H9 (cell line): ENCODE measurements at regions not wholly inside any gene's neighbourhood (a gene's known extent, or its start where the extent isn't known, plus 50 kb on each side); places are given as distances from the start of the nearest gene placed in this dataset.

Experiments used
- DNase-seq: peaks from one replicate; pipeline ENCODE4 v3.0.0-alpha.2; 2017
- H2AFZ ChIP-seq: one replicate; pipeline ENCODE4 v1.6.1; 2013; ENCODE audit warnings: mild to moderate bottlenecking, low read length, control low read depth, moderate library complexity
- H2AK5ac ChIP-seq: 2 replicates; pipeline ENCODE4 v1.6.1; 2013; ENCODE audit warnings: low read length, control low read depth, mixed read lengths; ENCODE audit not compliant: insufficient read length
- H2BK120ac ChIP-seq: one replicate; pipeline ENCODE4 v1.6.1; 2013; ENCODE audit warnings: low read depth, mild to moderate bottlenecking, low read length, control low read depth, inconsistent platforms; ENCODE audit not compliant: poor library complexity, severe bottlenecking
- H2BK12ac ChIP-seq: 2 replicates; pipeline ENCODE4 v1.6.1; 2013; ENCODE audit warnings: low read length, control low read depth, mixed read lengths, low read depth; ENCODE audit not compliant: insufficient read length
- H2BK15ac ChIP-seq: 2 replicates; pipeline ENCODE4 v1.6.1; 2013; ENCODE audit warnings: low read depth, low read length, control low read depth
- H2BK20ac ChIP-seq: one replicate; pipeline ENCODE4 v1.6.1; 2013; ENCODE audit warnings: low read depth, mild to moderate bottlenecking, low read length, control low read depth, inconsistent platforms; ENCODE audit not compliant: poor library complexity, severe bottlenecking
- H2BK5ac ChIP-seq: 2 replicates; pipeline ENCODE4 v1.6.1; 2013; ENCODE audit warnings: low read length, control low read depth, mixed read lengths; ENCODE audit not compliant: insufficient read length
- H3K14ac ChIP-seq: 2 replicates; pipeline ENCODE4 v1.6.1; 2013; ENCODE audit warnings: low read length, control low read depth; ENCODE audit not compliant: insufficient read depth
- H3K18ac ChIP-seq: 2 replicates; pipeline ENCODE4 v1.6.1; 2013; ENCODE audit warnings: low read depth, mild to moderate bottlenecking, mixed read lengths, low read length, control low read depth; ENCODE audit not compliant: insufficient read length
- H3K23ac ChIP-seq: 2 replicates; pipeline ENCODE4 v1.6.1; 2013; ENCODE audit warnings: low read length, control low read depth, mixed read lengths, low read depth; ENCODE audit not compliant: insufficient read length
- H3K23me2 ChIP-seq: 2 replicates; pipeline ENCODE4 v1.6.1; 2013; ENCODE audit warnings: low read depth, mild to moderate bottlenecking, mixed read lengths, low read length, control low read depth; ENCODE audit not compliant: insufficient read length, poor library complexity, severe bottlenecking
- H3K27ac ChIP-seq: 2 replicates; pipeline ENCODE4 v1.5.1; 2013; ENCODE audit warnings: low read length, control low read depth, mixed read lengths, low read depth; ENCODE audit not compliant: insufficient read length
- H3K27me3 ChIP-seq: 2 replicates; pipeline ENCODE4 v1.6.1; 2013; ENCODE audit warnings: low read length, control low read depth, inconsistent platforms; ENCODE audit not compliant: insufficient read depth
- H3K4ac ChIP-seq: 2 replicates; pipeline ENCODE4 v1.6.1; 2013; ENCODE audit warnings: low read depth, mild to moderate bottlenecking, control low read depth, inconsistent platforms, low read length, moderate library complexity
- H3K4me1 ChIP-seq: 2 replicates; pipeline ENCODE4 v1.6.1; 2013; ENCODE audit warnings: low read length, control low read depth, inconsistent platforms; ENCODE audit not compliant: insufficient read depth
- H3K4me2 ChIP-seq: 2 replicates; pipeline ENCODE4 v1.6.1; 2013; ENCODE audit warnings: low read length, control low read depth, mixed read lengths; ENCODE audit not compliant: insufficient read length, insufficient read depth
- H3K56ac ChIP-seq: 2 replicates; pipeline ENCODE4 v1.6.1; 2013; ENCODE audit warnings: low read depth, mild to moderate bottlenecking, mixed read lengths, low read length, control low read depth; ENCODE audit not compliant: insufficient read length
- H3K79me1 ChIP-seq: 2 replicates; pipeline ENCODE4 v1.6.1; 2013; ENCODE audit warnings: low read depth, mild to moderate bottlenecking, moderate library complexity, low read length, control low read depth, inconsistent platforms; ENCODE audit not compliant: insufficient read depth, poor library complexity, severe bottlenecking
- H3K79me2 ChIP-seq: 2 replicates; pipeline ENCODE4 v1.6.1; 2013; ENCODE audit warnings: low read length, control low read depth, inconsistent platforms; ENCODE audit not compliant: insufficient read depth
- H3K9ac ChIP-seq: 2 replicates; pipeline ENCODE4 v1.6.1; 2013; ENCODE audit warnings: low read length, control low read depth, mixed read lengths; ENCODE audit not compliant: insufficient read length; ENCODE audit errors: extremely low read depth
- H3K9me3 ChIP-seq: one replicate; pipeline ENCODE4 v1.6.1; 2013; ENCODE audit warnings: low read depth, low read length, inconsistent platforms; ENCODE audit not compliant: control insufficient read depth
- H3T11ph ChIP-seq: one replicate; pipeline ENCODE4 v1.6.1; 2013; ENCODE audit warnings: mild to moderate bottlenecking, low read length, control low read depth, inconsistent platforms
- H4K20me1 ChIP-seq: one replicate; pipeline ENCODE4 v1.6.1; 2013; ENCODE audit not compliant: control insufficient read depth, insufficient read length, insufficient read depth
- H4K5ac ChIP-seq: 2 replicates; pipeline ENCODE4 v1.6.1; 2013; ENCODE audit warnings: low read depth, mild to moderate bottlenecking, mixed read lengths, low read length, control low read depth; ENCODE audit not compliant: insufficient read length
- H4K8ac ChIP-seq: replicated peaks from 2 replicates; pipeline ENCODE4 v1.6.1; 2013; ENCODE audit warnings: low read length, control low read depth, mixed read lengths, low read depth; ENCODE audit not compliant: insufficient read length
- H4K91ac ChIP-seq: 2 replicates; pipeline ENCODE4 v1.6.1; 2013; ENCODE audit warnings: low read depth, mild to moderate bottlenecking, moderate library complexity, mixed read lengths, low read length, control low read depth; ENCODE audit not compliant: insufficient read length
- H3K27ac Mint-ChIP-seq, 3 experiments: 2 replicates in 2 of 3; 3 replicates in 1 of 3; pipeline ENCODE4 v1.8.0; 2020 to 2021; ENCODE audit warnings: mixed read lengths in 3 of 3, mild to moderate bottlenecking in 1 of 3, moderate library complexity in 1 of 3
- H3K27me3 Mint-ChIP-seq: 2 replicates; pipeline ENCODE4 v1.8.0; 2021; ENCODE audit warnings: low read depth, mild to moderate bottlenecking, moderate library complexity, mixed read lengths
- H3K36me3 Mint-ChIP-seq, 3 experiments: 2 replicates in 2 of 3; 3 replicates in 1 of 3; pipeline ENCODE4 v1.8.0; 2020 to 2021; ENCODE audit warnings: low read depth in 3 of 3, mixed read lengths in 3 of 3; ENCODE audit not compliant: insufficient read depth in 1 of 3
- H3K4me1 Mint-ChIP-seq, 2 experiments: 2 replicates each; pipeline ENCODE4 v1.8.0; 2020; ENCODE audit warnings: mixed read lengths in 2 of 2
- H3K4me3 Mint-ChIP-seq, 2 experiments: 2 replicates in 1 of 2; 3 replicates in 1 of 2; pipeline ENCODE4 v1.8.0; 2020 to 2021; ENCODE audit warnings: mild to moderate bottlenecking in 2 of 2, mixed read lengths in 2 of 2, moderate library complexity in 1 of 2
- H3K9me3 Mint-ChIP-seq, 2 experiments: 2 replicates in 1 of 2; 3 replicates in 1 of 2; pipeline ENCODE4 v1.8.0; 2020; ENCODE audit warnings: mild to moderate bottlenecking in 2 of 2, mixed read lengths in 2 of 2, moderate library complexity in 1 of 2
- CTCF ChIP-seq: fragments of 200-600 bp; sonication (generic); conservative IDR thresholded peaks from 3 replicates; pipeline ENCODE4 v1.8.0; 2021; ENCODE audit warnings: antibody characterized with exemption, mild to moderate bottlenecking
- WGBS: extraction: QIAGEN DNeasy Blood & Tissue Kit; methylation state at CpG from one replicate; pipeline ENCODE4 v1.1.7; 2013; ENCODE audit warnings: missing lambda C conversion rate, low lambda C conversion rate, mixed read lengths; ENCODE audit not compliant: insufficient read length; ENCODE audit errors: extremely low coverage; 5-methylcytosine and 5-hydroxymethylcytosine counted together

DNA sequence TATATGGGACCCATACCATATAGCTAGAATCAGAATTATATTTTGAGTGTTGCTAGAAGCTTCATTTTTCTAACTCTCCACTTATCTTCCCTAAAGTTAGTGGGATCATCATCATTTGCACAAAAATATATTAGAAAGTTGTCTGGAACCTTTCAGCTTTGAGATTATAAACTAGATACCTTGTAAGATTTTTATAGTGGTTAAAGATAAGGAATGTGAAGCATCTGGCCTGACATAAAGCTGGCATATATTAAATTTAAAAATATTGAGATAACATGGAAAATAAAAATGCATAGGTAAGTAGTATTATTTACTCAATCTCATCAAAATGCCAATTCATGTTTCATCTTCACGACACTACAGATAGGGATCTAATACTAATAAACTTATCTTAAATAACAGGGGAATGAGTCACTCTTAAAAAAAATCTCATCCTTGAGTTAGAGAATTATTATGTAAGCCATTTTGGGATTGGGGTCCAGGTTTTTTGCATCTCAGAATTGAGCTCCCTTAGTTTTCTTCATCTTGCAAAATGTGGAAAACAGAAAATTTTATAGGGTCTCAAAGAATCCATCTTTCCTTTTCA, 318.5 kb downstream of the KCNC2 start:
- Histone ChIP-seq H3T11ph (no peak overlapping the region), H3K4me1 (no peaks in the 10 kb centered on the region), H3K79me2 (no peaks in the 10 kb centered on the region), H3K27me3 (no peaks in the 10 kb centered on the region), H3K9ac (no peak overlapping the region), H2BK12ac (no peak overlapping the region), H3K9me3 (no peaks in the 10 kb centered on the region), H4K91ac (no peak overlapping the region), H3K56ac (no peak overlapping the region), H4K5ac (no peak overlapping the region), H3K27ac (no peak overlapping the region), H3K4me2 (no peak overlapping the region), H2BK5ac (no peak overlapping the region), H3K4ac (no peak overlapping the region), H2AFZ (no peak overlapping the region), H2BK15ac (no peak overlapping the region), H3K14ac (no peak overlapping the region), H4K20me1 (no peaks in the 10 kb centered on the region), H3K23ac (no peak overlapping the region), H2BK20ac (no peak overlapping the region), H2AK5ac (no peak overlapping the region), H3K79me1 (no peaks in the 10 kb centered on the region), H3K18ac (no peak overlapping the region), H2BK120ac (no peak overlapping the region), H3K23me2 (no peaks in the 10 kb centered on the region), H4K8ac (no peak overlapping the region)
- Mint-ChIP-seq H3K4me3 (no peak overlapping the region), H3K4me1 (peaks cover 4 to 9% of the 10 kb centered on the region in 2 experiments), H3K27me3 (no peaks in the 10 kb centered on the region), H3K9me3 (peaks cover 0 to 7% of the 10 kb centered on the region in 2 experiments; a peak in 1 of 5 replicates), H3K36me3 (peaks cover 0 to 7% (median 0%) of the 10 kb centered on the region in 3 experiments; a peak in 2 of 7 replicates), H3K27ac (no peak overlapping the region)
- DNase-seq = no peak
- TF ChIP-seq CTCF = no peak
- WGBS = no CpG with 5 or more reads among the region's 1 CpG
